Adrenal gland (tissue), 9 donors: ENCODE measurements at regions not wholly inside any gene's neighbourhood (a gene's known extent, or its start where the extent isn't known, plus 50 kb on each side); places are given as distances from the start of the nearest gene placed in this dataset.

Experiments used
- DNase-seq, 7 donors: peaks; one replicate each; pipeline ENCODE4 v3.0.0-alpha.2; 2019 to 2020
- H3K27ac ChIP-seq, 5 donors: fragments of 200-600 bp; sonication (generic) in 4 of 5; 1 replicate in 3 of 5; 2 replicates in 2 of 5; pipeline versions ENCODE4 v1.5.1 to v1.8.0; 2016 to 2020; ENCODE audit warnings: mild to moderate bottlenecking in 1 of 5
- H3K27me3 ChIP-seq: fragments of 200-600 bp; 2 replicates; pipeline ENCODE4 v1.8.0; 2021
- H3K36me3 ChIP-seq, 2 donors: fragments of 200-600 bp; replicated peaks in 1 of 2; 1 replicate in 1 of 2; 2 replicates in 1 of 2; pipeline versions ENCODE4 v1.5.1 to v1.8.0; 2018 to 2022
- H3K4me1 ChIP-seq, 2 donors: fragments of 200-600 bp; replicated peaks in 1 of 2; 1 replicate in 1 of 2; 2 replicates in 1 of 2; pipeline versions ENCODE4 v1.5.1 to v1.8.0; 2018 to 2021
- H3K4me3 ChIP-seq, 4 donors: fragments of 200-600 bp; sonication (generic) in 3 of 4; one replicate each; pipeline ENCODE4 v1.5.1; 2016 to 2018
- H3K9me3 ChIP-seq, 3 donors: fragments of 200-600 bp; sonication (generic) in 1 of 3; replicated peaks in 1 of 3; 1 replicate in 2 of 3; 2 replicates in 1 of 3; pipeline versions ENCODE4 v1.5.1 to v1.8.0; 2016 to 2021
- WGBS, 4 donors: extraction: QIAGEN DNeasy Blood & Tissue Kit in 2 of 4; methylation state at CpG; one replicate each; pipeline versions ENCODE4 v1.1.5 to v1.1.7; 2013 to 2017; 5-methylcytosine and 5-hydroxymethylcytosine counted together
- intact Hi-C, 2 donors: fragments of 100-400 bp; cut with DNase I; formaldehyde crosslinking; loops; one replicate each; pipeline versions ENCODE4 v1.14.1 to v1.15.0; 2022 to 2023
- small RNA-seq, 2 donors: library from RNA; depleted of rRNA; stranded (forward); fragments of <200 nt; gene quantifications; one replicate each; pipeline ENCODE3, GENCODE V24; 2016
- TF ChIP-seq, protein P1 (sequence below), 6 experiments: fragments of 450-650 bp in 4 of 6; fragments of 200-600 bp in 2 of 6; sonication (generic) in 1 of 6; IDR thresholded peaks; 1 replicate in 5 of 6; 2 replicates in 1 of 6; pipeline versions ENCODE4 v1.5.1 to v1.8.0; 2016 to 2021; ENCODE audit warnings: antibody characterized with exemption in 6 of 6, mild to moderate bottlenecking in 2 of 6, moderate library complexity in 1 of 6
- donor health status: healthy with polysubstance abuse.
- donor health status: Bipolar disorder and iron deficiency.
- donor health status: DM: yes; HTN: yes; CAD: no.
- donor health status: DM: no; HTN: no; CAD: no.
- donor health status: DM: no; HTN: no; CAD: no.

DNA sequence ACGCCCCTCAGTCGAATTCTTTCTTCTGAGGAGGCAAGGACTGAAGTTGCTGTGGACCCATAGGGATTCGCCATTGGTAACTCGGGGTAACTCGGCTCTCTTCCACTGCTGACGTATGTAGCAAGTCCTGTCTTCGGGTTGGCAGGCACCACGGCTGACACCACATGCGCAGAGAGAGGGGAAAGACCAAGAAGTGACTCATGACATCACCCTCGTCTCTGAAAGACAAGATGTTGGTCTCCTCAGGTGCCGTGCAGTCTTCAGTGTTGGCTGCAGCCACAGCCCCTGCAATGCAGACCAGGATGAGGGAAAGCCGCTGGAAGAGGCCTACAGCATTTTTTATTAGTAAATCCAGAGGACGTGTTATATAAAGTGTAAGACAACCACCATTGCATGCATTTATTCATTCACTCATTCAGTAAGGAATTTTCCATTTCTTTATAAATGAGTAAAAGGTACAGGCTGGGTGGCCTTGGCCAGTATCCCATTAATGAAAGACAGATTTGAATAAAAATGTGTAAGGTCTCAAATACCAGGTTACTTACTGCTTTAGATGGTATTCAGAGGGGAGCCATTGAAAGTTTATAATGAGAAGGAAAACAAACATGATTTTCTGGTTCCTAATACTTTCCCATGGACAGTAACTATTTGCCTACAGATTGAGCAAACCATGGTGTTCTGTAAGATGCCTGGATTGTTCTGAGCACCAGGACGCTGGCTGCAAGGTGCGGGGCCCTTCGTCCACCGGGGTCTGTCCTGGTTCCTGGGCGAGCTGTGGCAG lies 50.7 kb upstream of the IRF2BP2 start:
- intact Hi-C loops = no loop called here
- H3K36me3 ChIP-seq = no peaks in the 10 kb centered on the region
- WGBS, 4 donors = 95 to 97% (median 96%) methylated on average over 16 to 18 of the region's 18 CpGs

More for the DNA sequence above, 50.7 kb upstream of the IRF2BP2 start:
- TF ChIP-seq, protein P1, sequence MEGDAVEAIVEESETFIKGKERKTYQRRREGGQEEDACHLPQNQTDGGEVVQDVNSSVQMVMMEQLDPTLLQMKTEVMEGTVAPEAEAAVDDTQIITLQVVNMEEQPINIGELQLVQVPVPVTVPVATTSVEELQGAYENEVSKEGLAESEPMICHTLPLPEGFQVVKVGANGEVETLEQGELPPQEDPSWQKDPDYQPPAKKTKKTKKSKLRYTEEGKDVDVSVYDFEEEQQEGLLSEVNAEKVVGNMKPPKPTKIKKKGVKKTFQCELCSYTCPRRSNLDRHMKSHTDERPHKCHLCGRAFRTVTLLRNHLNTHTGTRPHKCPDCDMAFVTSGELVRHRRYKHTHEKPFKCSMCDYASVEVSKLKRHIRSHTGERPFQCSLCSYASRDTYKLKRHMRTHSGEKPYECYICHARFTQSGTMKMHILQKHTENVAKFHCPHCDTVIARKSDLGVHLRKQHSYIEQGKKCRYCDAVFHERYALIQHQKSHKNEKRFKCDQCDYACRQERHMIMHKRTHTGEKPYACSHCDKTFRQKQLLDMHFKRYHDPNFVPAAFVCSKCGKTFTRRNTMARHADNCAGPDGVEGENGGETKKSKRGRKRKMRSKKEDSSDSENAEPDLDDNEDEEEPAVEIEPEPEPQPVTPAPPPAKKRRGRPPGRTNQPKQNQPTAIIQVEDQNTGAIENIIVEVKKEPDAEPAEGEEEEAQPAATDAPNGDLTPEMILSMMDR (IDR thresholded peaks at IDR 0.05) = no peak
- peaks cover 2 to 24% of the 10 kb centered on the region in 2 donors for H3K4me1 ChIP-seq
- H3K4me3 ChIP-seq = no peak overlapping the region
- H3K27ac ChIP-seq = no peak overlapping the region
- no peak for DNase-seq
- H3K27me3 ChIP-seq = no peaks in the 10 kb centered on the region
- H3K9me3 ChIP-seq = no peaks in the 10 kb centered on the region

Small RNA genes in the stretch of these regions (small RNA-seq; reads per million reads assigned to genes)
- 0 reads per million in 2 donors for gene RNY4P16
